HFFc6 (cell line): ENCODE measurements at regions not wholly inside any gene's neighbourhood (a gene's known extent, or its start where the extent isn't known, plus 50 kb on each side); places are given as distances from the start of the nearest gene placed in this dataset.
A peak's percentile ranks its signal among the peaks of the same experiment; 100 is the strongest.

ENCODE experiments used
- DNase-seq: peaks from one replicate; pipeline ENCODE4 v3.0.0-alpha.2; 2018
- H3K27ac Mint-ChIP-seq: 2 replicates; pipeline ENCODE4 v1.8.0; 2020; ENCODE audit warnings: mild to moderate bottlenecking, mixed read lengths
- H3K27me3 Mint-ChIP-seq: 2 replicates; pipeline ENCODE4 v1.8.0; 2021; ENCODE audit warnings: mild to moderate bottlenecking, moderate library complexity, mixed read lengths; ENCODE audit not compliant: insufficient read depth
- H3K36me3 Mint-ChIP-seq: 2 replicates; pipeline ENCODE4 v1.8.0; 2021; ENCODE audit warnings: low read depth, mixed read lengths
- H3K4me1 Mint-ChIP-seq: 2 replicates; pipeline ENCODE4 v1.8.0; 2020; ENCODE audit warnings: low read depth, mixed read lengths
- H3K4me3 Mint-ChIP-seq: 2 replicates; pipeline ENCODE4 v1.8.0; 2020; ENCODE audit warnings: mild to moderate bottlenecking, moderate library complexity, mixed read lengths
- H3K9me3 Mint-ChIP-seq: 2 replicates; pipeline ENCODE4 v1.8.0; 2020; ENCODE audit warnings: mild to moderate bottlenecking, mixed read lengths
- CTCF ChIP-seq: fragments of 200-600 bp; sonication (generic); IDR thresholded peaks from 2 replicates; pipeline ENCODE4 v1.5.0; 2021; ENCODE audit warnings: antibody characterized with exemption, mild to moderate bottlenecking

DNA sequence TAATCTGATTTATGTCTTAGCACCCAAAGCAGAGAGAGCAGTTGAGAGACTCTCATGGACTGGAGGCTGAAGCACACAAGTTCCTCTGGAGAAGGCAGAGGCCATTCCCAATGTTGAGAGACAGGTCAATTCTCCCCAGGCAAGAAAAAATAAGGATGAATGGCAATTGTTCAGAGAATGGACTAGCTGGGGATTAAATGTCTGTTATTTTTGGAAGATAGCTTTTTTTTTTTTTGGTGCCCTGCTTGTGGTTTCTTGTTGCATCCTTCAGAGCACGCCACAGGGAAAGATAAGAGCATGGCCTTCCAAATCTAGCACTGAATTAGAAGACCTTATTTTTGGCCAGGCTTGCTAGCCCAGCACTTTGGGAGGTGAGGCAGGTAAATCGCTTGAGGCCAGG lies 65.6 kb upstream of the ERRFI1 start:
- Mint-ChIP-seq H3K4me3 (no peak overlapping the region), H3K9me3 (peaks cover 3% of the 10 kb centered on the region; the same call in 1 of the 2 replicates), H3K27me3 (peaks cover 3% of the 10 kb centered on the region; the same call in 1 of the 2 replicates), H3K27ac (peak overlapping the region; percentile 86), H3K4me1 (peaks cover 93% of the 10 kb centered on the region), H3K36me3 (peaks cover 9% of the 10 kb centered on the region)
- DNase-seq, result peak; percentile 19
- no peak for TF ChIP-seq CTCF

DNA sequence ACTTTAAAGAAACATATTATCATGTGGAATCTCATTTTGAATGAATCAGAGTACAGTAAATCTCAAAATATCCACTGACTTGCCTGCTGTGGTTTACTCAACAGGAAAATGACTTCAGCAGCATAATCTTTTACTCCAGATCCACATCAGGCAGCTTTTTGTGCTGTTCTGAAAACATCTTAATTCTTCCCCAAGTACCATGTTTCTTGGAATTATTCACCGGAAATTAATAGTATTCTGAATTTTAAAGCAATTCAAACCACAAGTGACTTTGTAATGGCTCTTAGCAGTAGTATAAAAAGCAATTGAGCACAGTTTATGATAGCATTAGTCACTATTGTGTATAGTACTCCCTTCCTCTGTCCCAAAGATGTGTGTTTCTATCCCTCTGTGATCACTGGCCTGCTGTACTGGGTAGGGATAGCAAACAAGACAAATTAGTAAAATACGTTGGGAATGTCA lies 64.2 kb upstream of the ERRFI1 start:
- no peak for TF ChIP-seq CTCF
- Mint-ChIP-seq H3K4me3 (peak overlapping the region; percentile 61), H3K9me3 (peaks cover 3% of the 10 kb centered on the region; the same call in 1 of the 2 replicates), H3K27ac (peak overlapping the region; percentile 86), H3K27me3 (peaks cover 3% of the 10 kb centered on the region; the same call in 1 of the 2 replicates), H3K4me1 (peaks cover 80% of the 10 kb centered on the region), H3K36me3 (peaks cover 9% of the 10 kb centered on the region)
- DNase-seq, result peak; percentile 96

DNA sequence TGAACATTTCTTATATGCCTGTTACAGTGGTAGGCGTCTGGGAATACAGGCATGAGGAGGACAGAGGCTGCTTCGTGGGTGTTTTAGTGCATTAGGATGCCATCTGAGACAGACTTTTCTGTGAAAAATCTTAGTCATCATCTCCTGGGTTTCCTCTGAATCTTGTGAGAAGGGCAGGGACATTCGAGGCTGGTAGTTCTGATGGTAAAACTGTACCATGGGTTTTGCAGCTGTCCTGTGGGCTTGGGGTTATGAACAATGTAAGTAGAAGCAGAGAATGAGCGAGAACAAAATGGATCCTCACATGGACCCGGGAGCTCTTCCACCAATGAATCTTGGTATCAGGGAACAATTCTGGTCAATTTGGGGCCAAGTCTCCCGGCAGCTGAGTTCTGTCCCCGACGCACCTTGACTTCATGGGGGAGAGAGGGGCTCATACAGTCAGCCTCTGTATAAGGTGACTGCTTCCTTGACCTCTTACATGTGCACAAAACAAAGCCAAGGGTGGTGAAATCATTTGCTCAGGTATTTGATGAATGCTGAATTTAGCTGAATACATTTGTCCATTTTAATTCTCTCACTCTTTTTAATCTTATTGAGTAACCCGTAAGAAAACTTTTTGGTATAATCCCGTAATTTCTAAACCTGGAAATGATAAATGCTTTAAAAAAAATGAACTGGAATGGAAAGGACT lies 63.6 kb upstream of the ERRFI1 start:
- DNase-seq, result peak; percentile 49
- peaks cover 80% of the 10 kb centered on the region for H3K4me1 Mint-ChIP-seq

DNA sequence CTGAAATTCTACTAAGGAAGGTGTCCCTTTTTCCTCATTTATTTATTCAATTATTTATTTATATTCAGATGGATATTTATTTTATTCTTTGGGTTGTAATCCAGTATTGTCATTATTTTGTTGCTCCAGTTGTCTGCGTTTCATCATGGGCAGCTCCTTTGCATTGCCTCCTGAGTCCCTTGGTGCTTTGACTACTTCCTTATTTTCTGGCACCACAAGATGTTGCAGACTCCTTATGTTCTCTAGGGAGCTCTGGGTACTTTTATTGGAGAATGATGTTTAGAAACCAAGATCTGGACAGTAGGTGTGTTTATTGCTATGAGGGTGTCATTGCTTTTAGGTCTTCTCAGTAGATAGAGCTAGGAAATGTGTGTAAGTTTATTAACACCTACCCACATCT lies 59.9 kb upstream of the ERRFI1 start:
- Mint-ChIP-seq H3K27ac (no peak overlapping the region), H3K9me3 (no peaks in the 10 kb centered on the region), H3K36me3 (no peaks in the 10 kb centered on the region; the same call in 1 of the 2 replicates), H3K27me3 (no peaks in the 10 kb centered on the region), H3K4me3 (no peak overlapping the region), H3K4me1 (peaks cover 64% of the 10 kb centered on the region)
- DNase-seq, result no peak
- TF ChIP-seq CTCF, result no peak

More for the DNA sequence above, 63.6 kb upstream of the ERRFI1 start:
- Mint-ChIP-seq H3K36me3 (peaks cover 6% of the 10 kb centered on the region), H3K27ac (peak overlapping the region; percentile 86), H3K27me3 (peaks cover 3% of the 10 kb centered on the region; the same call in 1 of the 2 replicates), H3K4me3 (peak overlapping the region; percentile 57), H3K9me3 (peaks cover 3% of the 10 kb centered on the region; the same call in 1 of the 2 replicates)
- TF ChIP-seq CTCF, result no peak

GRCh38 chr1:8084913-8085312 lies 58.8 kb upstream of the ERRFI1 start:
- Mint-ChIP-seq H3K27ac (no peak overlapping the region), H3K9me3 (no peaks in the 10 kb centered on the region), H3K27me3 (no peaks in the 10 kb centered on the region), H3K4me1 (peaks cover 52% of the 10 kb centered on the region), H3K4me3 (no peak overlapping the region), H3K36me3 (no peaks in the 10 kb centered on the region; the same call in 1 of the 2 replicates)
- TF ChIP-seq CTCF, result no peak
- no peak for DNase-seq
